Thymus (tissue), 11 donors: ENCODE measurements at regions not wholly inside any gene's neighbourhood (a gene's known extent, or its start where the extent isn't known, plus 50 kb on each side); places are given as distances from the start of the nearest gene placed in this dataset.
A peak's percentile ranks its signal among the peaks of the same experiment; 100 is the strongest.

ENCODE experiments used
- DNase-seq, 9 donors: peaks; one replicate each; pipeline ENCODE4 v3.0.0-alpha.2; 2013; ENCODE audit warnings: low spot score in 9 of 9, low read depth in 6 of 9, missing footprints in 1 of 9
- H3K27ac ChIP-seq, 2 donors: one replicate each; pipeline ENCODE4 v1.5.1; 2013; ENCODE audit warnings: control low read depth in 1 of 2, low read depth in 1 of 2, low read length in 1 of 2, mild to moderate bottlenecking in 1 of 2, moderate library complexity in 1 of 2
- H3K27me3 ChIP-seq, 2 donors: one replicate each; pipeline ENCODE4 v1.5.1; 2013; ENCODE audit warnings: low read length in 1 of 2; ENCODE audit not compliant: control insufficient read depth in 2 of 2, insufficient read depth in 1 of 2
- H3K36me3 ChIP-seq, 2 donors: one replicate each; pipeline ENCODE4 v1.5.1; 2013; ENCODE audit warnings: low read length in 1 of 2, mild to moderate bottlenecking in 1 of 2, moderate library complexity in 1 of 2; ENCODE audit not compliant: control insufficient read depth in 2 of 2, insufficient read depth in 2 of 2
- H3K4me1 ChIP-seq, 2 donors: one replicate each; pipeline ENCODE4 v1.5.1; 2013; ENCODE audit warnings: low read length in 2 of 2; ENCODE audit not compliant: control insufficient read depth in 2 of 2, insufficient read depth in 2 of 2
- H3K4me3 ChIP-seq, 2 donors: one replicate each; pipeline ENCODE4 v1.5.1; 2013; ENCODE audit warnings: low read length in 2 of 2, control low read depth in 1 of 2, mild to moderate bottlenecking in 1 of 2
- H3K9me3 ChIP-seq, 2 donors: one replicate each; pipeline ENCODE4 v1.5.1; 2013; ENCODE audit warnings: low read length in 1 of 2, mild to moderate bottlenecking in 1 of 2; ENCODE audit not compliant: control insufficient read depth in 2 of 2, insufficient read depth in 1 of 2
- WGBS: extraction: QIAGEN DNeasy Blood & Tissue Kit; methylation state at CpG from one replicate; pipeline ENCODE4 v1.1.7; 2013; 5-methylcytosine and 5-hydroxymethylcytosine counted together
- donor health status: healthy.

DNA sequence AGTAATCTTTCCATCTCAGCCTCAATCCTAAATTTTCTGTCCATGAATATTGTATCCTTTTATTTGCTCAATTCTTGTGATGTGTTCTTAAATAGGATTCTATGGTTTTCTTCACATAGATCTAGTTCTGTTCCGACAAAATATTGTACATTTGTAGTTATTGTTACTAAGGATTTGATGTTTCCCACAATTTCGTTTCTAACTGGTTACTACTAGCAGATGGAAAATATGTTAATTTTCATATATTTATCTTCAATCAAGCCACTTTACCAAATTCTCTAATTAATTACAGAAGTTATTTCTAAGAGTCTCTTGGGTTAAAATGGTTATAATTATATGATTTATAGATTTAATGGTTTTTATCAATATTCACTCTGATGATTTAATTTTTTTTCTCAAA lies 60.3 kb downstream of the SEC61B start:
- H3K4me3 ChIP-seq = no peak overlapping the region
- H3K36me3 ChIP-seq = no peaks in the 10 kb centered on the region
- no peak for DNase-seq
- H3K27me3 ChIP-seq = no peaks in the 10 kb centered on the region
- no peaks in the 10 kb centered on the region for H3K9me3 ChIP-seq
- WGBS = 97% methylated on average over 2 of the region's 2 CpGs
- no peak overlapping the region for H3K27ac ChIP-seq
- H3K4me1 ChIP-seq = no peaks in the 10 kb centered on the region

DNA sequence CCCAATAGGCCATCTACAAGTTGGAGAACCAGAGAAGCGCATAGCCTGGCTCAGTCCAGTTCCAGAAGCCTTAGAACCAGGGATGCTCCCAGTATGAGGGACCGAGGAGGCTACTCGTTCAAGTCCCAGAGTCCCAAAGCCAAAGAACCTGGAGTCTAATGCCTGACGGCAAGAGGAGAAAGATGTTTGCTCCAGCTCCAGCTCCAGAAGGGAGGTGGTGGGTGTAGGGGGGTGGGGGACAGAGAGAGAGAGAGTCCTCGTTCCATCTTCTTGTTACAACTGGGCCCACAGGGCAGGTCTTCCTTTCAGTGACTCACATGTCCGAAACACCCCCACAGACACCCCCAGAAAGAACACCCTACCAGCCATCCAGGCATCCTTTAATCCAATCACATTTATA lies 63.9 kb downstream of the SEC61B start:
- no peak overlapping the region for H3K4me3 ChIP-seq
- no peaks in the 10 kb centered on the region for H3K4me1 ChIP-seq
- H3K27ac ChIP-seq = no peak overlapping the region
- 96% methylated on average over 6 of the region's 6 CpGs for WGBS
- no peaks in the 10 kb centered on the region for H3K36me3 ChIP-seq
- H3K27me3 ChIP-seq = no peaks in the 10 kb centered on the region
- DNase-seq = no peak
- H3K9me3 ChIP-seq = no peaks in the 10 kb centered on the region

DNA sequence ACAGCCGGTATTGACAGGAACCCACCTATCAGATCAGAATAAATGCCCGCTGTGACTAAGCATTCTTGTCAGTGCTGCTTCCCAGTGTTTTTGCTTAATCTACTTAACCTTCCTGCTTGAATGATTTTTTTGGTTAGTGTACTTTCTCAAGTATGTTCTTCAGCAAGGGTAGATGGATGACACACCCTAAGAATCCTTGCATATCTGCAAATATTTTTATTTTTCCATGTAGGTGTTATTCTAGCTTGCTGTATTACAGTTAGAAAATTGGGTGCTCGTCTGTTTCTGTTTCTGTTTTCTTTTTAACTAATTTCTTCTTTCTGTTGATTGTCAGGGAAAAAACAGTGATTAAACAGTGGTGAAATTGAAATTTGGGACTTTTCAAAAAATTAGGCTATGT lies 64.5 kb downstream of the SEC61B start:
- WGBS = 74% methylated on average over 3 of the region's 3 CpGs

DNA sequence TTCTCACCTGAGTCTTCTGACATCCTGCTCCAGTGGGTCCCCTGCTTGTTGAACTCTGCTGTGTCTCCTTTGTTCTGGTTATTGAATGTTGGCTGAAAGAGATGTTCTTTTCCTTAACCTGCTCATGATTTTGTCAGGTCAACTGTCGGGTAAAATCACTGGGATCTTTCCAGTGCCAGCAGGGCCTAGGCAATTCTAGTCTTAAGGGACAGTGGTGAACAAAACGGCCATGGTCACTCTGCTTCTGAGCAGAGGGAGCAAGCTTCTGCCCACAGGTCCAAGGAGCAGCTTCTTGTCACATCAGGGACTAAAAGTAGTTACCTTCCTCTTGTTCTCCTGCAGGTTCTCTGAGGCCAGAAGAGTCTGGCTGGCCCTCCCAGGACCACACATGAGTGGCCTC lies 65.6 kb downstream of the SEC61B start:
- Histone ChIP-seq H3K9me3 (no peaks in the 10 kb centered on the region), H3K4me3 (no peak overlapping the region), H3K4me1 (no peaks in the 10 kb centered on the region), H3K36me3 (no peaks in the 10 kb centered on the region), H3K27me3 (no peaks in the 10 kb centered on the region), H3K27ac (no peak overlapping the region)
- WGBS = 97% methylated on average over 2 of the region's 2 CpGs
- DNase-seq = no peak

More for the DNA sequence above, 64.5 kb downstream of the SEC61B start:
- no peak for DNase-seq
- Histone ChIP-seq H3K27ac (no peak overlapping the region), H3K4me3 (no peak overlapping the region), H3K4me1 (no peaks in the 10 kb centered on the region), H3K9me3 (no peaks in the 10 kb centered on the region), H3K36me3 (no peaks in the 10 kb centered on the region), H3K27me3 (no peaks in the 10 kb centered on the region)

DNA sequence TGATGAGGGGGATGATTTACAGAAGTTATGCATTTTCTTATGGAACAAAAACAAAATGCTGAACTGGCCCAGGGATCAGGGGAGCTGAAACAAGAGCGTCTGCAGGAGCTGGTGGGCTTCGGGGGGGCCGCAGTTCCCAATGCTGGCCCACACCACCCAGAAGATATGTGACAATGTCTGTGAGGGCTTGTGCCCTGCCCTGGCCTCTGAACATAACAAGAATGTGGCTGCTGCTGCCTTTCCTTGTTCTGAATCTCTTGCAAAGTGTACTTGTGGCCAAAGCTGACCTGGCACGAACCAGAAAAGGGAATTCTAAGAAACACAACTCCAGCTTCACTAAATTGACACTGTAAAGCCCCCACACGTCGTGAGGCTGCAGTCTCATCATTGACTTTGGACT lies 66.7 kb downstream of the SEC61B start:
- H3K36me3 ChIP-seq = no peaks in the 10 kb centered on the region
- H3K27me3 ChIP-seq = no peaks in the 10 kb centered on the region
- WGBS = 59% methylated on average over 6 of the region's 6 CpGs
- no peak overlapping the region for H3K4me3 ChIP-seq
- no peaks in the 10 kb centered on the region for H3K4me1 ChIP-seq
- no peak for DNase-seq
- H3K9me3 ChIP-seq = no peaks in the 10 kb centered on the region
- H3K27ac ChIP-seq = no peak overlapping the region

DNA sequence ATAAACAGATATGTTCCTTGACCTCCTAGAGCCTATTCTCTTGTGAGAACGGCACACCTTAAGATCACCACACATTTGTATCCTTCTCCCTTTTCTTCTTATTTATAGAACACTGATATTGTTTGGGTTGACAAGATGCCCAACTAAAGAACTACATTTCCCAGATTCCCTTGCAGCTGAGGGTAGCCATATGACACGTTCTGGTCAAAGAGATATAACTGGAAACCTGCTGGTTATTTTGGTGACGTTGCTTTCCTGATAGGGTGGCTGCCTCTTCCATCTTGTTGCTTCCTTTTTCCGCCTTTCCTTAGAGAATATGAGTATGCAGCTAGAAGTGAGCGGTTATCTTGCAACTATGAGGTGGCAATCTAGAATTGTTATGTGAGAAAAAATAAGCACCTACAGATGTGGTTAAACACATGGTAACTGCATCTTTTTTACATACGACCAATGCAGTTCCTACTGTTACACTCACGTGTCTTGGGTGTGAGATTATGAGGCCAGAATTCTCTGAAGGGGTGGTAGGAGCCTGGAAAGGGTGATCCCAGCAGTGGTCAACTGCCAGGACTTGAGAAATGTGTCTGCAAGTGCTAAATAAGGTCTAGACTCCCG lies 72.9 kb downstream of the SEC61B start:
- H3K36me3 ChIP-seq = no peaks in the 10 kb centered on the region
- peak in 2 of 9 donors; percentile 8 to 16 for DNase-seq
- H3K4me3 ChIP-seq = no peak overlapping the region
- WGBS = 60% methylated on average over 8 of the region's 8 CpGs
- no peak overlapping the region for H3K27ac ChIP-seq
- H3K4me1 ChIP-seq = peaks cover 0 to 19% of the 10 kb centered on the region in 2 donors
- H3K9me3 ChIP-seq = no peaks in the 10 kb centered on the region
- no peaks in the 10 kb centered on the region for H3K27me3 ChIP-seq

DNA sequence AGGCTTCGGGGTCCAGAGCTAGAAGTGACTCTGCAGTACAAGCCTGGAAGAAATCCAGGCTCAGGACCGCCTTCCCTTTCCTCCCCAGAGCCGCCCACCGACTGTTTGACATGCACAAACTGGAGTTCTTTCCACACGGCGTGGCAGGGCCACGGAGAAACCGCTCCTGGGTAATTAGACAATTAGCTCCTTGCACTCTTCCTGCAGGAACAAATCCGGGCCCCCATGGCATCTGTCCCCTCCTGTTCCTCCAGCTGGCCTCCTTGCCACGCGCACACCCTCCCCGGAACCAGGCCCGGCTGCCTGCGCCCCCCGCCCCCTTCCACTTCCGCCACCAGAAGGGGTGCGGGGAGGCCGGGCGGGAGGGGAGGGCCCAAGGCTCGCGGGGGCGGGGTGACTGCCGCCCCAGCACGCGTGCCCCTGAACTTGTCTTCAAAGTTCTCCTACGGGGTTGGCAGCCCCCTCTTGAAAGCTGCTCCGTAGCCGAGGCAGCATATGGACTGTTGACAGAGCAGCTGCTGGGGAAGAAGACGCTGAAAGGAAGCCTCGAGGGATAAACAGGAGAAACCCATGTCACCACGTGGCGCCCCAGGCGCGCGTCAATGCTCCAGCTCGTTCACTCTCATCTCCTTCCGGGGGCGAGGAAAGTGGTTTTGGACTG lies 74.3 kb downstream of the SEC61B start:
- Histone ChIP-seq H3K9me3 (no peaks in the 10 kb centered on the region), H3K4me3 (peak overlapping the region in 1 of 2 donors; percentile 16), H3K27me3 (no peaks in the 10 kb centered on the region), H3K36me3 (no peaks in the 10 kb centered on the region), H3K4me1 (peaks cover 0 to 19% of the 10 kb centered on the region in 2 donors), H3K27ac (peak overlapping the region in 1 of 2 donors; percentile 56)
- peak in 8 of 9 donors; percentile 9 to 71 (median 45) for DNase-seq
- 72% methylated on average over 38 of the region's 38 CpGs for WGBS

DNA sequence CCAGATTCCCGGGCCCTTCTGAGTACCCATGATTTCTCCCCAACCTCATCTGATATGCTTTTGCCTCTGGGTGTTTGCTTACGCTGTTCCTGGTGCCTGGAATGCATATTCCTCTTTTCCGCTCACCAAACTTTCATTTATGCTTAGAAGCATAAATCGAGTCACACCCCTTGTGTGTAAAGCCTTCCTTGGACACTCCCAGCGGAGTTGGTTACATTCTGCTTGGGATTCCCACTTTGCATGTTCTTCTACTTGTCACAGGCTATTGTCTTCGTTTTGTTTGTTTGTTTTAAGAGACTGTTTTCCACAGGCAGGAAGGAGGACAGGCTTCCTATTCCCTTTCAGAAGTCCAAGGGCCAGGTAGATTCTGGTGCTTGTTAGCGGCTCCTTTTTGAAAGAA lies 76.5 kb downstream of the SEC61B start:
- Histone ChIP-seq H3K36me3 (no peaks in the 10 kb centered on the region), H3K4me1 (peaks cover 0 to 19% of the 10 kb centered on the region in 2 donors), H3K27me3 (no peaks in the 10 kb centered on the region), H3K4me3 (no peak overlapping the region), H3K27ac (no peak overlapping the region), H3K9me3 (no peaks in the 10 kb centered on the region)
- DNase-seq = no peak
- 89% methylated on average over 7 of the region's 7 CpGs for WGBS

DNA sequence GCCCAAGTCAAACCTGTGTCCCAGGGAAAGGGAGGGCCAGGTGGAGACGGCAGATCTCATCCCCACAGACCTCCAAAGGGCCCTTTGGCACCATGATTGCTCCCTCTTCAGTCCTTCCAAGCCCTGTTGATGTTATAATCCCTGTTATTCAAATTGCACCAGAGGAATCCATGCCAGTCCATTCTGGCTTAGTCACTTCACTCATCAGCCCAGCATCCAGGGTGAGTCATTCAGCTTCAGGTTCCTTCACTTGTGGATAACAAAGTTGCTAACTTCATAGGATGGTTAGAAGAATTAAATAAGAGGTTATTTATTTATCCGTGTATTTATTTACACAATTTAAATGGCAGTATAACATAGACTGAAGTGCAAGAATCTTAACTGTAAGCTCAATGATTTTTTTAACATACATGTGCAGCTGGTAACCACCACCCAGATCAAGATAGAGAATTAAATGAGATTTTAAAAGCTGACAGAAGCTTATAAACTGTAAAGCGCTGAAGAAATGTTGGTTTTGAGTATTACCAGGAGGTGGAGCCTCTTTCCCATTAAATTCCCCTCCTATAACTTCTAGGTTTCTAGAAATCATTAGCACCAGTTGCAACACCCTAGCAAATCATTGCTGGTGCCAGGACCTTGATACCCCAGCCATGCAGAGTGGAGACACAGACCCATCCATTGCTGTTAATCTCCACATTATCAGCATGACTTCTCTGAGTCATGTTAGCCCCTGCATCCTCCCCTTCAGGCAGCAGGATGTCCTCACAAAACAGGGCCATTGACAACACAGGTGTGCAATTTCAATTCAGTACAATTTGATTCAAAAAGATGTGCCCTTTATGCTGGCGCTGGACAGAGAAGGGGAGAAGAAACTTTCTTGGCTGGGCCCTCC lies 77.4 kb downstream of the SEC61B start:
- H3K9me3 ChIP-seq = no peaks in the 10 kb centered on the region
- WGBS = 91% methylated on average over 4 of the region's 4 CpGs
- H3K27ac ChIP-seq = no peak overlapping the region
- no peak overlapping the region for H3K4me3 ChIP-seq
- no peaks in the 10 kb centered on the region for H3K36me3 ChIP-seq
- peaks cover 0 to 19% of the 10 kb centered on the region in 2 donors for H3K4me1 ChIP-seq
- H3K27me3 ChIP-seq = no peaks in the 10 kb centered on the region
- no peak for DNase-seq
